ENCODE measurements at regions not wholly inside any gene's neighbourhood (a gene's known extent, or its start where the extent isn't known, plus 50 kb on each side); places are given as distances from the start of the nearest gene placed in this dataset.

GRCh38 chr1:234870020-234870981 lies 258.3 kb downstream of the TOMM20 start (continued):
- TF ChIP-seq, protein P1, sequence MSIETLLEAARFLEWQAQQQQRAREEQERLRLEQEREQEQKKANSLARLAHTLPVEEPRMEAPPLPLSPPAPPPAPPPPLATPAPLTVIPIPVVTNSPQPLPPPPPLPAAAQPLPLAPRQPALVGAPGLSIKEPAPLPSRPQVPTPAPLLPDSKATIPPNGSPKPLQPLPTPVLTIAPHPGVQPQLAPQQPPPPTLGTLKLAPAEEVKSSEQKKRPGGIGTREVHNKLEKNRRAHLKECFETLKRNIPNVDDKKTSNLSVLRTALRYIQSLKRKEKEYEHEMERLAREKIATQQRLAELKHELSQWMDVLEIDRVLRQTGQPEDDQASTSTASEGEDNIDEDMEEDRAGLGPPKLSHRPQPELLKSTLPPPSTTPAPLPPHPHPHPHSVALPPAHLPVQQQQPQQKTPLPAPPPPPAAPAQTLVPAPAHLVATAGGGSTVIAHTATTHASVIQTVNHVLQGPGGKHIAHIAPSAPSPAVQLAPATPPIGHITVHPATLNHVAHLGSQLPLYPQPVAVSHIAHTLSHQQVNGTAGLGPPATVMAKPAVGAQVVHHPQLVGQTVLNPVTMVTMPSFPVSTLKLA (conservative IDR thresholded peaks at IDR 0.05) = peak in 1 of 2 experiments; percentile 6; a peak in 1 of 4 replicates
- TF ChIP-seq, protein P2, sequence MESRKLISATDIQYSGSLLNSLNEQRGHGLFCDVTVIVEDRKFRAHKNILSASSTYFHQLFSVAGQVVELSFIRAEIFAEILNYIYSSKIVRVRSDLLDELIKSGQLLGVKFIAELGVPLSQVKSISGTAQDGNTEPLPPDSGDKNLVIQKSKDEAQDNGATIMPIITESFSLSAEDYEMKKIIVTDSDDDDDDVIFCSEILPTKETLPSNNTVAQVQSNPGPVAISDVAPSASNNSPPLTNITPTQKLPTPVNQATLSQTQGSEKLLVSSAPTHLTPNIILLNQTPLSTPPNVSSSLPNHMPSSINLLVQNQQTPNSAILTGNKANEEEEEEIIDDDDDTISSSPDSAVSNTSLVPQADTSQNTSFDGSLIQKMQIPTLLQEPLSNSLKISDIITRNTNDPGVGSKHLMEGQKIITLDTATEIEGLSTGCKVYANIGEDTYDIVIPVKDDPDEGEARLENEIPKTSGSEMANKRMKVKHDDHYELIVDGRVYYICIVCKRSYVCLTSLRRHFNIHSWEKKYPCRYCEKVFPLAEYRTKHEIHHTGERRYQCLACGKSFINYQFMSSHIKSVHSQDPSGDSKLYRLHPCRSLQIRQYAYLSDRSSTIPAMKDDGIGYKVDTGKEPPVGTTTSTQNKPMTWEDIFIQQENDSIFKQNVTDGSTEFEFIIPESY (CRISPR knock-in tag; IDR thresholded peaks at IDR 0.05) = no peak
- TF ChIP-seq, protein P3, sequence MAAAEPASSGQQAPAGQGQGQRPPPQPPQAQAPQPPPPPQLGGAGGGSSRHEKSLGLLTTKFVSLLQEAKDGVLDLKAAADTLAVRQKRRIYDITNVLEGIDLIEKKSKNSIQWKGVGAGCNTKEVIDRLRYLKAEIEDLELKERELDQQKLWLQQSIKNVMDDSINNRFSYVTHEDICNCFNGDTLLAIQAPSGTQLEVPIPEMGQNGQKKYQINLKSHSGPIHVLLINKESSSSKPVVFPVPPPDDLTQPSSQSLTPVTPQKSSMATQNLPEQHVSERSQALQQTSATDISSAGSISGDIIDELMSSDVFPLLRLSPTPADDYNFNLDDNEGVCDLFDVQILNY (CRISPR knock-in tag; IDR thresholded peaks at IDR 0.05) = peak; percentile 51; the same call in 1 of the 2 replicates
- TF ChIP-seq ELF1 (tag; IDR thresholded peaks at IDR 0.05) (no peak), ZNF75A (CRISPR knock-in tag; IDR thresholded peaks at IDR 0.05) (0 out of 2 replicates have a peak, but pooled peaks have one; percentile 36), VEZF1 (CRISPR knock-in tag; IDR thresholded peaks at IDR 0.05) (no peak; the same call in 1 of the 2 replicates), ZNF444 (CRISPR knock-in tag; IDR thresholded peaks at IDR 0.05) (0 out of 2 replicates have a peak, but pooled peaks have one; percentile 48), TRIM24 (IDR thresholded peaks at IDR 0.05) (no peak), C11orf30 (IDR thresholded peaks at IDR 0.05; ENCODE audit: low read depth) (no peak), PURB (CRISPR knock-in tag; IDR thresholded peaks at IDR 0.05; ENCODE audit: low read depth) (no peak), ZNF695 (CRISPR knock-in tag; IDR thresholded peaks at IDR 0.05) (no peak), SNAPC5 (CRISPR knock-in tag; IDR thresholded peaks at IDR 0.05) (no peak), SRF (CRISPR knock-in tag; IDR thresholded peaks at IDR 0.05) (no peak)
- TF ChIP-seq, protein P4, sequence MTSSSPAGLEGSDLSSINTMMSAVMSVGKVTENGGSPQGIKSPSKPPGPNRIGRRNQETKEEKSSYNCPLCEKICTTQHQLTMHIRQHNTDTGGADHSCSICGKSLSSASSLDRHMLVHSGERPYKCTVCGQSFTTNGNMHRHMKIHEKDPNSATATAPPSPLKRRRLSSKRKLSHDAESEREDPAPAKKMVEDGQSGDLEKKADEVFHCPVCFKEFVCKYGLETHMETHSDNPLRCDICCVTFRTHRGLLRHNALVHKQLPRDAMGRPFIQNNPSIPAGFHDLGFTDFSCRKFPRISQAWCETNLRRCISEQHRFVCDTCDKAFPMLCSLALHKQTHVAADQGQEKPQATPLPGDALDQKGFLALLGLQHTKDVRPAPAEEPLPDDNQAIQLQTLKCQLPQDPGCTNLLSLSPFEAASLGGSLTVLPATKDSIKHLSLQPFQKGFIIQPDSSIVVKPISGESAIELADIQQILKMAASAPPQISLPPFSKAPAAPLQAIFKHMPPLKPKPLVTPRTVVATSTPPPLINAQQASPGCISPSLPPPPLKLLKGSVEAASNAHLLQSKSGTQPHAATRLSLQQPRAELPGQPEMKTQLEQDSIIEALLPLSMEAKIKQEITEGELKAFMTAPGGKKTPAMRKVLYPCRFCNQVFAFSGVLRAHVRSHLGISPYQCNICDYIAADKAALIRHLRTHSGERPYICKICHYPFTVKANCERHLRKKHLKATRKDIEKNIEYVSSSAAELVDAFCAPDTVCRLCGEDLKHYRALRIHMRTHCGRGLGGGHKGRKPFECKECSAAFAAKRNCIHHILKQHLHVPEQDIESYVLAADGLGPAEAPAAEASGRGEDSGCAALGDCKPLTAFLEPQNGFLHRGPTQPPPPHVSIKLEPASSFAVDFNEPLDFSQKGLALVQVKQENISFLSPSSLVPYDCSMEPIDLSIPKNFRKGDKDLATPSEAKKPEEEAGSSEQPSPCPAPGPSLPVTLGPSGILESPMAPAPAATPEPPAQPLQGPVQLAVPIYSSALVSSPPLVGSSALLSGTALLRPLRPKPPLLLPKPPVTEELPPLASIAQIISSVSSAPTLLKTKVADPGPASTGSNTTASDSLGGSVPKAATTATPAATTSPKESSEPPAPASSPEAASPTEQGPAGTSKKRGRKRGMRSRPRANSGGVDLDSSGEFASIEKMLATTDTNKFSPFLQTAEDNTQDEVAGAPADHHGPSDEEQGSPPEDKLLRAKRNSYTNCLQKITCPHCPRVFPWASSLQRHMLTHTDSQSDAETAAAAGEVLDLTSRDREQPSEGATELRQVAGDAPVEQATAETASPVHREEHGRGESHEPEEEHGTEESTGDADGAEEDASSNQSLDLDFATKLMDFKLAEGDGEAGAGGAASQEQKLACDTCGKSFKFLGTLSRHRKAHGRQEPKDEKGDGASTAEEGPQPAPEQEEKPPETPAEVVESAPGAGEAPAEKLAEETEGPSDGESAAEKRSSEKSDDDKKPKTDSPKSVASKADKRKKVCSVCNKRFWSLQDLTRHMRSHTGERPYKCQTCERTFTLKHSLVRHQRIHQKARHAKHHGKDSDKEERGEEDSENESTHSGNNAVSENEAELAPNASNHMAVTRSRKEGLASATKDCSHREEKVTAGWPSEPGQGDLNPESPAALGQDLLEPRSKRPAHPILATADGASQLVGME (CRISPR knock-in tag; IDR thresholded peaks at IDR 0.05) = 0 out of 2 replicates have a peak, but pooled peaks have one; percentile 20

All from K562 (cell line).